ENCODE measurements at regions not wholly inside any gene's neighbourhood (a gene's known extent, or its start where the extent isn't known, plus 50 kb on each side); places are given as distances from the start of the nearest gene placed in this dataset.

- no peak for DNase-seq
Observed at GRCh38 chrX:25213611-25214010, 197.8 kb upstream of the ARX start.

GRCh38 chrX:25207803-25208475 lies 192.2 kb upstream of the ARX start:
- DNase-seq, result no peak

GRCh38 chrX:25206778-25207177 lies 191.0 kb upstream of the ARX start:
- no peak for DNase-seq

GRCh38 chrX:25204182-25204581 lies 188.4 kb upstream of the ARX start:
- DNase-seq, result no peak

GRCh38 chrX:25202827-25203226 lies 187.1 kb upstream of the ARX start:
- DNase-seq, result no peak

- DNase-seq, result no peak
Observed at GRCh38 chrX:25198891-25199290, 183.1 kb upstream of the ARX start.

- no peak for DNase-seq
Observed at GRCh38 chrX:25198253-25198652, 182.5 kb upstream of the ARX start.

GRCh38 chrX:25196221-25196620 lies 180.5 kb upstream of the ARX start:
- no peak for DNase-seq

- DNase-seq, result no peak
Observed at GRCh38 chrX:25191403-25191802, 175.6 kb upstream of the ARX start.

GRCh38 chrX:25181775-25182174 lies 166.0 kb upstream of the ARX start:
- DNase-seq, result no peak

GRCh38 chrX:25180242-25180641 lies 164.5 kb upstream of the ARX start:
- no peak for DNase-seq

GRCh38 chrX:25178555-25178954 lies 162.8 kb upstream of the ARX start:
- DNase-seq, result no peak

- DNase-seq, result no peak
Observed at GRCh38 chrX:25175743-25176142, 160.0 kb upstream of the ARX start.

- DNase-seq, result no peak
Observed at GRCh38 chrX:25175171-25175570, 159.4 kb upstream of the ARX start.

- no peak for DNase-seq
Observed at GRCh38 chrX:25166546-25166945, 150.8 kb upstream of the ARX start.

- no peak for DNase-seq
Observed at GRCh38 chrX:25166145-25166544, 150.4 kb upstream of the ARX start.

- DNase-seq, result no peak
Observed at GRCh38 chrX:25158635-25159034, 142.9 kb upstream of the ARX start.

GRCh38 chrX:25156832-25157231 lies 141.1 kb upstream of the ARX start:
- no peak for DNase-seq

GRCh38 chrX:25156323-25156722 lies 140.6 kb upstream of the ARX start:
- DNase-seq, result no peak

GRCh38 chrX:25154168-25154567 lies 138.4 kb upstream of the ARX start:
- DNase-seq, result no peak

- no peak for DNase-seq
Observed at GRCh38 chrX:25151749-25152148, 136.0 kb upstream of the ARX start.

- peak; percentile 39 for DNase-seq
Observed at GRCh38 chrX:25144043-25144940, 128.5 kb upstream of the ARX start.

- DNase-seq, result no peak
Observed at GRCh38 chrX:25143596-25143995, 127.8 kb upstream of the ARX start.

GRCh38 chrX:25141684-25142083 lies 125.9 kb upstream of the ARX start:
- no peak for DNase-seq
